Fibroblast of lung (primary cell): ENCODE measurements at regions not wholly inside any gene's neighbourhood (a gene's known extent, or its start where the extent isn't known, plus 50 kb on each side); places are given as distances from the start of the nearest gene placed in this dataset.

Source experiments
- DNase-seq, 2 donors: peaks; one replicate each; pipeline versions ENCODE4 v3.0.0 to v3.0.0-alpha.2; 2010; ENCODE audit warnings: low read depth in 2 of 2
- H2AFZ ChIP-seq: 2 replicates; pipeline ENCODE4 v1.5.1; 2012; ENCODE audit warnings: low read length, control low read depth, inconsistent platforms
- H3K27ac ChIP-seq: 2 replicates; pipeline ENCODE4 v1.5.1; 2011; ENCODE audit warnings: low read length, control low read depth; ENCODE audit not compliant: insufficient read depth
- H3K27me3 ChIP-seq: 2 replicates; pipeline ENCODE4 v1.5.1; 2011; ENCODE audit warnings: mild to moderate bottlenecking, low read length; ENCODE audit not compliant: control insufficient read depth, insufficient read depth
- H3K36me3 ChIP-seq: 2 replicates; pipeline ENCODE4 v1.5.1; 2011; ENCODE audit warnings: low read length; ENCODE audit not compliant: control insufficient read depth, insufficient read depth
- H3K4me1 ChIP-seq: 2 replicates; pipeline ENCODE4 v1.5.1; 2011; ENCODE audit warnings: low read length; ENCODE audit not compliant: control insufficient read depth, insufficient read depth; ENCODE audit errors: extremely low read depth
- H3K4me2 ChIP-seq: 2 replicates; pipeline ENCODE4 v1.5.1; 2011; ENCODE audit warnings: low read length, control low read depth; ENCODE audit not compliant: insufficient read depth; ENCODE audit errors: extremely low read depth
- H3K4me3 ChIP-seq, 4 experiments: fragments of 200-600 bp in 1 of 4; sonication (generic) in 1 of 4; replicated peaks in 1 of 4; 2 replicates each; pipeline ENCODE4 v1.5.1; 2011 to 2016; ENCODE audit warnings: low read length in 4 of 4, low read depth in 3 of 4, mild to moderate bottlenecking in 3 of 4, control low read depth in 2 of 4, inconsistent platforms in 1 of 4, mixed read lengths in 1 of 4; ENCODE audit not compliant: insufficient read depth in 1 of 4; ENCODE audit errors: control extremely low read depth in 1 of 4
- H3K79me2 ChIP-seq: 2 replicates; pipeline ENCODE4 v1.5.1; 2012; ENCODE audit warnings: mild to moderate bottlenecking, low read length, inconsistent platforms; ENCODE audit not compliant: control insufficient read depth, insufficient read depth
- H3K9ac ChIP-seq: 2 replicates; pipeline ENCODE4 v1.5.1; 2011; ENCODE audit warnings: mild to moderate bottlenecking, low read length, control low read depth; ENCODE audit not compliant: insufficient read depth
- H3K9me3 ChIP-seq: 2 replicates; pipeline ENCODE4 v1.5.1; 2012; ENCODE audit warnings: low read depth, low read length; ENCODE audit not compliant: control insufficient read depth, insufficient read depth
- H4K20me1 ChIP-seq: 2 replicates; pipeline ENCODE4 v1.5.1; 2011; ENCODE audit warnings: low read length; ENCODE audit not compliant: control insufficient read depth, insufficient read depth; ENCODE audit errors: extremely low read depth
- CTCF ChIP-seq, 2 donors: IDR thresholded peaks in 1 of 2; conservative IDR thresholded peaks in 1 of 2; 1 replicate in 1 of 2; 2 replicates in 1 of 2; pipeline ENCODE4 v1.5.1; 2011 to 2012; ENCODE audit warnings: low read length in 2 of 2, control low read depth in 1 of 2, inconsistent platforms in 1 of 2, low read depth in 1 of 2, mild to moderate bottlenecking in 1 of 2
- EZH2 ChIP-seq: IDR thresholded peaks from 2 replicates; pipeline ENCODE4 v1.5.1; 2012; ENCODE audit warnings: low read length, control low read depth, mild to moderate bottlenecking; ENCODE audit errors: missing control alignments

- Histone ChIP-seq H3K4me2 (no peak overlapping the region), H4K20me1 (no peaks in the 10 kb centered on the region), H3K9ac (no peak overlapping the region), H3K27me3 (no peaks in the 10 kb centered on the region), H3K4me1 (no peaks in the 10 kb centered on the region), H2AFZ (no peak overlapping the region), H3K79me2 (no peaks in the 10 kb centered on the region), H3K9me3 (no peaks in the 10 kb centered on the region), H3K36me3 (no peaks in the 10 kb centered on the region), H3K27ac (no peak overlapping the region), H3K4me3 (no peak overlapping the region)
- TF ChIP-seq EZH2 (no peak), CTCF (conservative IDR thresholded peaks at IDR 0.05 in 1 of 2, IDR thresholded peaks at IDR 0.05 in 1 of 2; ENCODE audit: low read depth in 1 of 2, low read length in 2 of 2) (no peak)
- no peak for DNase-seq
These were observed 200.8 kb upstream of the C11orf87 start for GRCh38 chr11:109221190-109221589.

- Histone ChIP-seq H3K4me1 (no peaks in the 10 kb centered on the region), H2AFZ (no peak overlapping the region), H3K36me3 (no peaks in the 10 kb centered on the region), H3K4me2 (no peak overlapping the region), H3K4me3 (no peak overlapping the region), H3K79me2 (no peaks in the 10 kb centered on the region), H4K20me1 (no peaks in the 10 kb centered on the region), H3K27ac (no peak overlapping the region), H3K27me3 (no peaks in the 10 kb centered on the region), H3K9ac (no peak overlapping the region), H3K9me3 (no peaks in the 10 kb centered on the region)
- no peak for DNase-seq
- no peak for TF ChIP-seq CTCF (conservative IDR thresholded peaks at IDR 0.05 in 1 of 2, IDR thresholded peaks at IDR 0.05 in 1 of 2; ENCODE audit: low read depth in 1 of 2, low read length in 2 of 2)
- no peak for TF ChIP-seq EZH2
These were observed 199.2 kb upstream of the C11orf87 start for GRCh38 chr11:109222761-109223160.

- H3K4me3 ChIP-seq: no peak overlapping the region
- no peak overlapping the region for H3K9ac ChIP-seq
- H3K27ac ChIP-seq: no peak overlapping the region
- no peaks in the 10 kb centered on the region for H3K4me1 ChIP-seq
- no peaks in the 10 kb centered on the region for H3K36me3 ChIP-seq
- no peak overlapping the region for H2AFZ ChIP-seq
- no peaks in the 10 kb centered on the region for H4K20me1 ChIP-seq
- no peaks in the 10 kb centered on the region for H3K9me3 ChIP-seq
- no peaks in the 10 kb centered on the region for H3K79me2 ChIP-seq
- no peak overlapping the region for H3K4me2 ChIP-seq
- no peaks in the 10 kb centered on the region for H3K27me3 ChIP-seq
- TF ChIP-seq CTCF (conservative IDR thresholded peaks at IDR 0.05 in 1 of 2, IDR thresholded peaks at IDR 0.05 in 1 of 2; ENCODE audit: low read depth in 1 of 2, low read length in 2 of 2): no peak
- no peak for TF ChIP-seq EZH2
- no peak for DNase-seq
These were observed 198.5 kb upstream of the C11orf87 start for GRCh38 chr11:109223451-109223850.
